ENCODE measurements at regions not wholly inside any gene's neighbourhood (a gene's known extent, or its start where the extent isn't known, plus 50 kb on each side); places are given as distances from the start of the nearest gene placed in this dataset.
"Not testable (repeated sequence)": the region's sequence is repeated elsewhere in the genome, so short reads cannot be mapped to it uniquely, and the experiment has no call there.

- TF ChIP-seq CTCF (IDR thresholded peaks at IDR 0.05 in 2 of 3, conservative IDR thresholded peaks at IDR 0.05 in 1 of 3; ENCODE audit: control insufficient read depth in 2 of 3, extremely low read depth in 1 of 3, insufficient read depth in 1 of 3, low read depth in 3 of 3, low read length in 3 of 3): no peak
Measured at GRCh38 chr3:35263477-35263876, 375.8 kb upstream of the ARPP21 start (continued).

- H3K4me2 ChIP-seq (ENCODE audit: control insufficient read depth, insufficient read depth); RAD21 ChIA-PET (ENCODE audit: unreplicated experiment); H2AFZ ChIP-seq (ENCODE audit: control insufficient read depth, low read depth, low read length); H3K27ac ChIP-seq (ENCODE audit: control insufficient read depth, insufficient read depth); H3K79me2 ChIP-seq (ENCODE audit: control insufficient read depth, insufficient read depth, low read length); H3K4me3 ChIP-seq; POLR2A ChIA-PET; SMC1A ChIA-PET (ENCODE audit: uncharacterized antibody, unreplicated experiment); H3K4me1 ChIP-seq (ENCODE audit: control insufficient read depth, insufficient read depth, low read length); intact Hi-C loops (cut with micrococcal nuclease; ENCODE audit: unreplicated experiment); BruUV-seq (replicated peaks); H4K20me1 ChIP-seq (ENCODE audit: control insufficient read depth, insufficient read depth); H3K9ac ChIP-seq (ENCODE audit: control insufficient read depth, insufficient read depth, low read length); H3K9me3 ChIP-seq (replicated peaks; ENCODE audit: control insufficient read depth, insufficient read depth, low read length); in situ Hi-C loops (cut with MboI); CTCF ChIA-PET; H3K36me3 ChIP-seq (ENCODE audit: control insufficient read depth in 2 of 2, insufficient read depth in 2 of 2, low read length in 1 of 2); ATAC-seq; DNase-seq (ENCODE audit: low read depth, low spot score); FAIRE-seq; H3K27me3 ChIP-seq (replicated peaks in 1 of 2; ENCODE audit: control insufficient read depth in 2 of 2, insufficient read depth in 2 of 2, low read length in 1 of 2): not testable (repeated sequence)
- WGBS (ENCODE audit: insufficient coverage, insufficient replicate concordance, low lambda C conversion rate, missing lambda C conversion rate): 68% methylated on average over 12 of the region's 12 CpGs
Measured at GRCh38 chr3:35266065-35266464, 373.3 kb upstream of the ARPP21 start.

GRCh38 chr3:35275768-35276167, 363.6 kb upstream of the ARPP21 start:
- no peaks in the 10 kb centered on the region; the same call in 2 of the 3 replicates for H3K9me3 ChIP-seq (replicated peaks; ENCODE audit: control insufficient read depth, insufficient read depth, low read length)
- H3K27ac ChIP-seq (ENCODE audit: control insufficient read depth, insufficient read depth): no peak overlapping the region
- 41% methylated on average over 2 of the region's 2 CpGs for WGBS (ENCODE audit: insufficient coverage, insufficient replicate concordance, low lambda C conversion rate, missing lambda C conversion rate)
- ChIA-PET SMC1A (ENCODE audit: uncharacterized antibody, unreplicated experiment) (no interaction called here), CTCF (no interaction called here), RAD21 (ENCODE audit: unreplicated experiment) (no interaction called here), POLR2A (no interaction called here)
- FAIRE-seq: no peak
- H4K20me1 ChIP-seq (ENCODE audit: control insufficient read depth, insufficient read depth): no peaks in the 10 kb centered on the region
- no peak for ATAC-seq
- no peak overlapping the region for H2AFZ ChIP-seq (ENCODE audit: control insufficient read depth, low read depth, low read length)
- H3K4me2 ChIP-seq (ENCODE audit: control insufficient read depth, insufficient read depth): no peak overlapping the region
- intact Hi-C loops (cut with micrococcal nuclease; ENCODE audit: unreplicated experiment) (no loop called here), in situ Hi-C loops (cut with MboI) (no loop called here)
- no peaks in the 10 kb centered on the region for H3K4me1 ChIP-seq (ENCODE audit: control insufficient read depth, insufficient read depth, low read length)
- no TSS peak for BruUV-seq (replicated peaks)
- H3K9ac ChIP-seq (ENCODE audit: control insufficient read depth, insufficient read depth, low read length): no peak overlapping the region
- H3K36me3 ChIP-seq (ENCODE audit: control insufficient read depth in 2 of 2, insufficient read depth in 2 of 2, low read length in 1 of 2): no peaks in the 10 kb centered on the region
- no peaks in the 10 kb centered on the region for H3K27me3 ChIP-seq (replicated peaks in 1 of 2; ENCODE audit: control insufficient read depth in 2 of 2, insufficient read depth in 2 of 2, low read length in 1 of 2)
- no peak overlapping the region for H3K4me3 ChIP-seq
- DNase-seq (ENCODE audit: low read depth, low spot score): no peak
- H3K79me2 ChIP-seq (ENCODE audit: control insufficient read depth, insufficient read depth, low read length): no peaks in the 10 kb centered on the region
- TF ChIP-seq MXI1 (IDR thresholded peaks at IDR 0.05; ENCODE audit: low read depth, low read length): no peak
- TF ChIP-seq USF2 (IDR thresholded peaks at IDR 0.05; ENCODE audit: borderline replicate concordance, low read depth, low read length): no peak
- TF ChIP-seq SPI1 (IDR thresholded peaks at IDR 0.05; ENCODE audit: borderline replicate concordance, insufficient read depth, low read depth, low read length): no peak
- TF ChIP-seq ZBTB4 (CRISPR knock-in tag; IDR thresholded peaks at IDR 0.05): no peak
- no peak for TF ChIP-seq ATF3 (IDR thresholded peaks at IDR 0.05; ENCODE audit: borderline replicate concordance, extremely low read depth, low read depth, low read length)
- TF ChIP-seq PAX5 (IDR thresholded peaks at IDR 0.05; ENCODE audit: borderline replicate concordance, low read depth, low read length): no peak
- no peak for TF ChIP-seq RAD51 (IDR thresholded peaks at IDR 0.05)
- no peak for TF ChIP-seq JUNB (IDR thresholded peaks at IDR 0.05)
- TF ChIP-seq ESRRA (IDR thresholded peaks at IDR 0.05; ENCODE audit: low read length): no peak
